Retina (tissue), 1 donor: ENCODE measurements at regions not wholly inside any gene's neighbourhood (a gene's known extent, or its start where the extent isn't known, plus 50 kb on each side); places are given as distances from the start of the nearest gene placed in this dataset.
"Not testable (repeated sequence)": the region's sequence is repeated elsewhere in the genome, so short reads cannot be mapped to it uniquely, and the experiment has no call there.

Experiments used
- DNase-seq: peaks from one replicate; pipeline ENCODE4 v3.0.0-alpha.2; 2016

- DNase-seq = no peak
These were observed 600.8 kb downstream of the CPS1 start for GRCh38 chr2:211157211-211157610.

- DNase-seq = peak; percentile 35
These were observed 601.6 kb downstream of the CPS1 start for GRCh38 chr2:211157856-211158463.

DNA sequence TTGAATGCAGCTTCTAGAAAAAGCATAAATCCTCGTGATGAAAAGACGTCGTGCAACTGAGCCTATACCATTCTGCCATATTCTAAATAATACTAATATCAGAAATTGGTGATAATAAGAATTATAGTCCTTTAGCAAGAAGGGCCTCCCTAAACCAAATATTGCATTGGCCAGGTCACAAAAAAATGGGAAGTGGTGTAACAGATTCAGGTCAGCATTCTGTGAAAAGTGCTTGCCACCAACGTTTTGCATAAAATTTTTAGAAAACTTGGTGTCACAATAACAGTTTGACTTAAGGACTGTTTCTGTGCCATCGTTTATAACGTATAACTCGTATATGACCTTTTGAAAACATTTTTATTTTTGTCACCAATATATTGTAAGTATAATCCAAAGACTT, 603.6 kb downstream of the CPS1 start:
- DNase-seq = no peak

DNA sequence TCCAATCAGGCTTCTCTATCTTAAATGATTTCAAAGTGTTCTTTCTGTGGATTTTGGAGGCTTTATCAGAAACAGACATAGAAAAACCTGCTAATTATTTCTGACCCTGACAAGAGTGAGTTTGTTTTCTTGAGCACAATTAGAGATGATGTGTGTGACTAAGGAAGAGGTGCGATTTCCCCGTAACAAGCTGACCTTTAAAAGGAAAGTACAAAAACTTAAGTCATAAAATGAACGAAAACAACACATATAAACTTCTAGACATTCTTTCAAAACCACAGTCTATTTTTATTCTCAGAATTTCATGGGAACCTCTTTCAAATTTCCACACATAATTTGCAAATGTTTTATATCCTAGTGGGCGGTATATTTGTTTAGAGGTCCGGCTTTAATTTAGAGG, 604.8 kb downstream of the CPS1 start:
- DNase-seq = no peak

GRCh38 chr2:211162911-211163310, 606.5 kb downstream of the CPS1 start:
- no peak for DNase-seq

DNA sequence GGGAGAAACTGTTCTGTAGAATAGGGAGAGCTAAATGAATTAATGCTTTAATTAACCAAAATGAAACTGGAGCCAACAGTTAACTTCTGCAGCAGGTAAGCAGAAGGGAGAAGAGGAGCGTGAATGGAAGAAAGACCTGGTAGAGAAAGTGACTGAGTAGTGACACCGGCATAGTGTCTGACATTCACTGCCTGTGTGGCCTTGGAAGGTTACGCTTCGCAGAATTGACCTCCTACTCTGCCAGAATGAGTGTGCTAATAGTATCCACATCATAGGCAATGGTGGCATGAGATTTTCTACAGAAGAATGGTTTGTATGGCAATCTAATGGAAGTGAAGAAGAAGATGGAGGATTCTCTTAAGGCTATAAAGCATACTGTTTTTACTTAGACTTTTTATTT, 614.4 kb downstream of the CPS1 start:
- no peak for DNase-seq

GRCh38 chr2:211174021-211174420, 617.6 kb downstream of the CPS1 start:
- no peak for DNase-seq

DNA sequence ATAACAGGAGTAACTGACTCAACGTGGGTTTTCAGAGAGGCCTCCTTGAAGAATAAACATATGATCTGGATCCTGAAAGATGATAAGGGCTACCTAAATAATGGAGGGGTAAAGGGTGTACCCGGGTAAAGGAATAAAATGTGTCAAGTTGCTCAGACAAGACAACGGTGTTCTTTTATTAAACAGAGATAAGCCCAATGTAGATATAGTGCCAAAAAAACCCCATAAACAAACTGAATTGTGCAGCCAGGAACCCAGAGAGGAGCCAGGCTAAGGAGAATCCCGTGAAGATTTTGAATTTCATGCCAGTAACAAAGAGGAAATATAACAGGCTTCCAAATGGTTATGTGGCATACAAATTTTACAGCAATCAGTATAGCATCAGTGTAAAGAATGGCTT, 618.2 kb downstream of the CPS1 start:
- DNase-seq = no peak

- DNase-seq = no peak
These were observed 619.6 kb downstream of the CPS1 start for GRCh38 chr2:211175956-211176355.

DNA sequence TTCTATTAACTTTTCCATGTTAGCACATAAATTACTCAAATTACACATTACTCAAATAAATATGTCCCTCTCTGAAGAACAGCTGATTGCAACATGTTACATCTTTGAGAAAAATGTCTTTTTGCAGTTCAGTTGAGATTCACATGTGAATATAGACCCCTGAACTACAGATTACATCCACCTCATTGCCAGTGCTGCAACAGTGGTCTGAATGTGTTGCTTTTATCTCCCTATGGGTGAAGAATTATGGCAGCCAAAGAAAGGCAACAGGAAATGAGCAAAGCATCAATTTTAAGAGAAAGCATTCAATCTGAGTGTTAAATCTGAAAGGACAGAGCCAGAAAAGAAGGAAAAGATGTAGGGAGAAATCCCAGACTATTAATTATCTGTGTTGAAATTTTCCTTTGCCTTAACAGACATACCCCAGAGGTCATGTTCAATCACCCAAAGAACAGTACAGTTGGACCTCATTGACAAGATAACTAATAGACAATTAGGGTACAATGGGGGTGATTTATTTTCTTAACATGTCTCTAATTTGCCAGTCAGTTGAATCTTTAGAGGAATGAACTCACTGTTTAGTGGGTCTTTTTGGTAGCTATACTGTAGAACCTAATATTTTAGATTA, 620.2 kb downstream of the CPS1 start:
- DNase-seq = peak; percentile 25

GRCh38 chr2:211181626-211182025, 625.2 kb downstream of the CPS1 start:
- DNase-seq = peak; percentile 12

DNA sequence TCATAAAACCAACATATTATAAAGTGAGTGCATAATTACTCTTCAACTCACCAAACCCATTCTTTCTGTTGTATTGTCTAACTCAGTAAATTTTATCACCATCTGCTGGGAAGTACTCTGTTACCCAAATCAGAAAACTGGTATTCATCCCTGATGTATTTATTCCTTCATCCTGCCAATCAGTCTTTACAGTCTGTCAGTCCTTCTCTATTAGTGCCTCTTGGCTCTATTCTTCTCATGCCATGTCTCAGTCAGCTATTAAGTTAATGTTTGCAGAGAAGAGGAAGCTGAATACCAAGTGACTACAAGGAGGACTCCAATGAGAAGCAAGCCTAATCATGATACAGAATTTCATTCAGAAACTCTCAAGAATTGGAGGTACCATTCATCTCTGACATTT, 631.2 kb downstream of the CPS1 start:
- no peak for DNase-seq

DNA sequence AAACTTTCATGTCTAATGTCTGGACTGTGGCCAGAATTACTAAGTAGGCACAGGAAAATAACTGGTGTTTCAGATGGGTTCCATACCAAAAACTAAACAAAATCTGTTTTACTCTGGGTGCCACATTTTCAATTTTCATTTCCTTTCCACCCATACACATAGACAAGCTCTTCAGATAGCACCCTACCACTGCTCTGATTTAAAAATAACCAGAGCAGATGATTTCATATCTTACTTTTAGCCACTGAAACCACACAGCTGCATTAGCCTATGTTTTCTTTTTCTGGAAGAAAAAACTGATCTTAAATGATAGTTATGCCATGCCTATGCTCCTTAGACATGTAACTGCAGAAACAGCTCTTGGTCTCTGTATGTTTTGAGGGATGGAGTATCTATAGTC, 647.6 kb downstream of the CPS1 start:
- no peak for DNase-seq

DNA sequence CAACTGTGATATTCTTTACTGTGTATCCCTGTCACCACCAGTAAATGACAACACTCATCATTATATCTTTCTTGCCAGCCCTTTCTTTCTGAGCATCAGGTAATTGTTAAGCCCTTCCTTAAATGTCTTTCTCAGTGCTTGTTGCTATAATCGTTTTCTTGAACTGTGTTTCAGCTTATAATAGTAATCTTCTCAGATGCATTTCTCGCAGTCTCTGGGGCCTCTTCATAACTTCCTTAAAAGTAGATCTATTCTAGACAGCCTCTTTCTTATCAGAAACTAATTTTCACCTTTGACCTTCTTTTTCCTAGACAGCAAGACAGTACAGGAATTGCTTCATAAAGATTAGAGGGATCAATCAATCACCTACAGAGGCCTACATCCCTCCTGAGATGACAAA, 648.1 kb downstream of the CPS1 start:
- no peak for DNase-seq

DNA sequence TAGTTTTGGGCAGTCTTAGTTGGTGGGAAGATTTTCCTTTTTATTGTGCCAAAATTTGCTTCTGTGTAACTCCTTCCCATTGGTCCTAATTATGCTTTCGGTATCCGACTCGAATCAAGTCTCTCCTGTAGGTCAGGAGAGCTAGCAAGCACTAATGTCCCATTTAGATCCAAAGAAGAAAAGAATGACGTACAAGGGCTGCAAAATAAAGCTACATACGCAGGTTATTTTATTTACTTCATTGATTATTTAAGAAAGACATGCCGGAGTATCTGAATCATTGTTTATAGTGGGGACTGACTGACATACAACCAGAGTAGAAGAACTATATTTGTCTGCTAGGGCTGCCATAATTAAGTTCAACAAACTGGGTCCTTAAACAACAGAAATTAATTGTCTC, 648.5 kb downstream of the CPS1 start:
- no peak for DNase-seq

DNA sequence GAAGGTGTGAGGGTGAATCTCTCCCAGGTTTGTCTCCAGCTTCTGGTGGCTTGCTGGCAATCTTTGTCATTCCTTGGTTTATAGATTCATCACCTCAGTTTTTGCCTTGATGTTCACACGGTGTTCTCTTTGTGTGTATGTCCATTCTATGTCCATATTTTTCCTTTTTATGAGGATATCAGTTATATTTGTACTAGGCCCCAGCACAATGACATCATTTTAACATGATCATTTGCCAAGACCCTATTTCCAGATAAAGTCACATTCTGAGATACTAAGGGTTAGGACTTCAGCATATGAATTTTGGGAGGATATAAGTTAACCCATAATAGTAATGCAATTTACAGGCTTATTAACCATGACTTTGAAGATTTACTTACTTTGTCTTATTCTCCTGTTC, 649.0 kb downstream of the CPS1 start:
- DNase-seq = no peak

- no peak for DNase-seq
These were observed 649.4 kb downstream of the CPS1 start for GRCh38 chr2:211205836-211206235.

GRCh38 chr2:211216221-211216620, 659.8 kb downstream of the CPS1 start:
- no peak for DNase-seq

DNA sequence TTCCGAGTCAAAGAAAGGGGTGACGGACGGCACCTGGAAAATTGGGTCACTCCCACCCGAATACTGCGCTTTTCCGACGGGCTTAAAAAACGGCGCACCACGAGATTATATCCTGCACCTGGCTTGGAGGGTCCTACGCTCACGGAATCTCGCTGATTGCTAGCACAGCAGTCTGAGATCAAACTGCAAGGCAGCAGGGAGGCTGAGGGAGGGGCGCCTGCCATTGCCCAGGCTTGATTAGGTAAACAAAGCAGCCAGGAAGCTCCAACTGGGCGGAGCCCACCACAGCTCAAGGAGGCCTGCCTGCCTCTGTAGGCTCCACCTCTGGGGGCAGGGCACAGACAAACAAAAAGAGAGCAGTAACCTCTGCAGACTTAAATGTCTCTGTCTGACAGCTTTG, 663.1 kb downstream of the CPS1 start:
- DNase-seq = not testable (repeated sequence)

DNA sequence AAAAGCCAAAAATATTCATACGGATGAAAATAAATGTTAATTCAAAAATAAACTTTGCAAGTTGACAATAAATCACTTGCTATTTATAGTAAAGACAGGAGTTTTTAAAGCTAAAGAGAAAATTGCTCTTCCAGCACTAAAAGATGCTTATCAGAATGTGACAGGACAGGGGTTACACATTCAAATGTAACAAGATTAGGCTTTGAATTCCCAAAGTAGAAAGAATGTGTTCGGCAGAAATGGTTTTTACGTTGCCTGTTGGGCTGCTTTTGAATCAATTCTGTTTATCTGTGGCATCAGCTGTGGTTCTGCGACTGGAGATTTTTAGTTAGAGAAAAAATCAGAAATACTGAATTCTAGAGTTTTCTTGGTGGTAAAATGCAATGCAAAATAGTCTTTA, 669.4 kb downstream of the CPS1 start:
- no peak for DNase-seq

DNA sequence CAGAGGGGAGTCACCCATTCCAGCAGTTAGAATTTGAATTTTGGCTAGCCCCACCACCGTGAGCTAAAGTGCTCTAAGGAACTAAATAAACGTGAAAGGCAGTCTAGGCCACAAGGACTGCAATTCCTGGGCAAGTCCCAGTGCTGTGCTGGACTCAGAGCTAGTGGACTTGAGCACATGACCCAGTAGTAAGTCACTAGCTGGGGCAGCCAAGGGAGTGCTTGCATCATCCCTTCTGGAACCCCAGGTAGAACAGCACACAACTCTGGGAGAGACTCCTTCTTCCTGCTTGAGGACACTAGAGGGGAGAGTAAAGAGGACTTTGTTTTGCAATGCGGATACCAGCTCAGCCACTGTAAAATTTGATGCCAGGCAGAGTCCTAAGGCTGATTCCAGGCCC, 672.2 kb downstream of the CPS1 start:
- no peak for DNase-seq

GRCh38 chr2:211237586-211238275, 681.3 kb downstream of the CPS1 start:
- peak; percentile 13 for DNase-seq

GRCh38 chr2:211241891-211242290, 685.5 kb downstream of the CPS1 start:
- DNase-seq = no peak

GRCh38 chr2:211247751-211248150, 691.4 kb downstream of the CPS1 start:
- DNase-seq = no peak

GRCh38 chr2:211248841-211249240, 692.4 kb downstream of the CPS1 start:
- DNase-seq = no peak
